ENCODE measurements at regions not wholly inside any gene's neighbourhood (a gene's known extent, or its start where the extent isn't known, plus 50 kb on each side); places are given as distances from the start of the nearest gene placed in this dataset.
"Not testable (repeated sequence)": the region's sequence is repeated elsewhere in the genome, so short reads cannot be mapped to it uniquely, and the experiment has no call there.

- TF ChIP-seq CTCF, POLR2A (IDR thresholded peaks at IDR 0.05): not testable (repeated sequence)
Observed at GRCh38 chr6:137809895-137810553, 57.0 kb upstream of the TNFAIP3 start.
